Tibial nerve (tissue), 4 donors: ENCODE measurements at regions not wholly inside any gene's neighbourhood (a gene's known extent, or its start where the extent isn't known, plus 50 kb on each side); places are given as distances from the start of the nearest gene placed in this dataset.

Source experiments
- CTCF ChIP-seq, 5 experiments: fragments of 200-600 bp in 3 of 5; fragments of 450-650 bp in 2 of 5; sonication (generic) in 3 of 5; IDR thresholded peaks; one replicate each; pipeline ENCODE4 v1.5.1; 2016 to 2019; ENCODE audit warnings: antibody characterized with exemption in 5 of 5, mild to moderate bottlenecking in 3 of 5, moderate library complexity in 2 of 5
- EP300 ChIP-seq, 2 donors: sonication (generic); formaldehyde crosslinking; IDR thresholded peaks; one replicate each; pipeline ENCODE4 v1.6.1; 2017; ENCODE audit warnings: antibody characterized with exemption in 2 of 2, mild to moderate bottlenecking in 1 of 2
- POLR2A ChIP-seq, 2 donors: fragments of 450-650 bp; IDR thresholded peaks; one replicate each; pipeline ENCODE4 v1.6.1; 2017; ENCODE audit warnings: antibody characterized with exemption in 2 of 2, mild to moderate bottlenecking in 2 of 2, moderate library complexity in 2 of 2

DNA sequence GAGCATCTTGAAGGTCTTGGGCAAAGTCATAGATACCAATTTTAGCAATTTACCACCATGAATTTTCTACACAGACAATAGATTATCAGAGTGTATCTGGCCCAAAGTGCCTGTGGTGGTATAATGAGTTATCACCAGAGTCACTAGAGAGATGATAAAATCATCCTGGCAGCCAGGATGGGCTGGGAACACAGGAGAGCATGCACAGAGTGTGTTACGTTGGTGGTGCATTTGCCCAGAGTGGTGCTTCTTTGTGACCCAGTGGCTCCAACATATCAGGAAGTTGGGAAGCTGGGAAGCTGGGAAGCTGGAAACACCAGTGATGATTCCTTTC is 236.7 kb upstream of the PROX1 start:
- no peak for TF ChIP-seq CTCF (IDR thresholded peaks at IDR 0.05)
- no peak for TF ChIP-seq POLR2A (IDR thresholded peaks at IDR 0.05)
- no peak for TF ChIP-seq EP300 (IDR thresholded peaks at IDR 0.05)
